HCT116 (cell line): ENCODE measurements at regions not wholly inside any gene's neighbourhood (a gene's known extent, or its start where the extent isn't known, plus 50 kb on each side); places are given as distances from the start of the nearest gene placed in this dataset.

Experiments used
- ATAC-seq: fragments of 200-7000 bp; cut with Tn5 transposase; 2 replicates; pipeline ENCODE4 v1.9.1; 2020; ENCODE audit warnings: mild to moderate bottlenecking, moderate library complexity
- BruUV-seq: library from RNA; stranded (reverse); fragments of 400-500 nt; replicated peaks from 2 replicates; lab custom pipeline; 2021; lab: Mats Ljungman, UMichigan
- CTCF ChIA-PET: fragments of 300-600 bp; sonication (Branson Sonifier 250); formaldehyde crosslinking; loops from one replicate; lab custom pipeline; 2021; ENCODE audit warnings: antibody characterized with exemption; lab: Charles Lee
- POLR2A ChIA-PET: fragments of 300-600, 350-600 bp; sonication (Branson Sonifier 250); formaldehyde crosslinking; loops from one replicate; lab custom pipeline; 2021; ENCODE audit warnings: antibody characterized with exemption; lab: Charles Lee
- RAD21 ChIA-PET, 2 experiments: fragments of 300-600 bp; sonication (Branson Sonifier 250); formaldehyde crosslinking; loops; one replicate each; lab custom pipeline; 2023; ENCODE audit warnings: low total read pairs in 2 of 2; ENCODE audit not compliant: uncharacterized antibody in 2 of 2, unreplicated experiment in 2 of 2, low non-redundant PET in 1 of 2; lab: Charles Lee
- DNase-seq: peaks from one replicate; pipeline ENCODE4 v3.0.0-alpha.2; 2010; ENCODE audit warnings: low read depth, low spot score
- H2AFZ ChIP-seq: fragments of 200-600 bp; shearing (Covaris generic), sonication (generic); 2 replicates; pipeline ENCODE4 v1.6.1; 2017; ENCODE audit warnings: low read depth, mixed run types, mixed read lengths, antibody characterized with exemption, low read length; ENCODE audit not compliant: poor library complexity, severe bottlenecking
- H3K27ac ChIP-seq: 2 replicates; pipeline ENCODE4 v1.5.1; 2012; ENCODE audit warnings: low read depth, low read length
- H3K27me3 ChIP-seq: fragments of 200-600 bp; sonication (generic); 2 replicates; pipeline ENCODE4 v1.6.1; 2016; ENCODE audit warnings: mixed run types, low read length, mixed read lengths; ENCODE audit not compliant: insufficient read depth
- H3K36me3 ChIP-seq, 2 experiments: fragments of 200-500 bp in 1 of 2; fragments of 200-600 bp in 1 of 2; sonication (Bioruptor generic) in 1 of 2; sonication (generic) in 1 of 2; 2 replicates each; pipeline versions ENCODE4 v1.5.1 to v1.6.1; 2014 to 2016; ENCODE audit warnings: low read length in 2 of 2, inconsistent platforms in 1 of 2, mixed read lengths in 1 of 2, mixed run types in 1 of 2; ENCODE audit not compliant: insufficient read depth in 2 of 2, control insufficient read depth in 1 of 2
- H3K4me1 ChIP-seq, 2 experiments: fragments of 200-600 bp in 1 of 2; sonication (generic) in 1 of 2; 2 replicates each; pipeline versions ENCODE4 v1.5.1 to v1.6.1; 2012 to 2017; ENCODE audit warnings: low read length in 2 of 2, inconsistent platforms in 1 of 2, mild to moderate bottlenecking in 1 of 2, mixed read lengths in 1 of 2, mixed run types in 1 of 2, moderate library complexity in 1 of 2; ENCODE audit not compliant: insufficient read depth in 2 of 2, control insufficient read depth in 1 of 2
- H3K4me2 ChIP-seq: fragments of 200-600 bp; sonication (generic); 2 replicates; pipeline ENCODE4 v1.6.1; 2017; ENCODE audit warnings: mixed run types, low read length, mixed read lengths
- H3K4me3 ChIP-seq, 2 experiments: fragments of 200-600 bp in 1 of 2; sonication (generic) in 1 of 2; replicated peaks in 1 of 2; 2 replicates each; pipeline ENCODE4 v1.5.1; 2011 to 2016; ENCODE audit warnings: low read length in 2 of 2, control low read depth in 1 of 2, low read depth in 1 of 2, mild to moderate bottlenecking in 1 of 2, mixed read lengths in 1 of 2, mixed run types in 1 of 2
- H3K79me2 ChIP-seq: fragments of 200-600 bp; sonication (generic); 2 replicates; pipeline ENCODE4 v1.6.1; 2017; ENCODE audit warnings: mild to moderate bottlenecking, mixed run types, low read length, moderate library complexity, mixed read lengths; ENCODE audit not compliant: insufficient read depth
- H3K9ac ChIP-seq: fragments of 200-600 bp; sonication (generic); 2 replicates; pipeline ENCODE4 v1.6.1; 2016; ENCODE audit warnings: low read length, mixed read lengths
- H3K9me2 ChIP-seq: fragments of 200-600 bp; sonication (generic), shearing (Covaris generic); 2 replicates; pipeline ENCODE4 v1.6.1; 2017; ENCODE audit warnings: mixed run types, mild to moderate bottlenecking, moderate library complexity; ENCODE audit not compliant: insufficient read depth
- H3K9me3 ChIP-seq, 2 experiments: fragments of 200-500 bp in 1 of 2; fragments of 200-600 bp in 1 of 2; sonication (Bioruptor generic) in 1 of 2; sonication (generic) in 1 of 2; 2 replicates each; pipeline ENCODE4 v1.6.1; 2014 to 2017; ENCODE audit warnings: low read length in 2 of 2, mixed read lengths in 2 of 2, inconsistent platforms in 1 of 2, low read depth in 1 of 2, mild to moderate bottlenecking in 1 of 2, mixed run types in 1 of 2, moderate library complexity in 1 of 2; ENCODE audit not compliant: control insufficient read depth in 1 of 2, insufficient read depth in 1 of 2
- H4K20me1 ChIP-seq: fragments of 200-600 bp; sonication (generic), shearing (Covaris generic); 2 replicates; pipeline ENCODE4 v1.6.1; 2017; ENCODE audit warnings: mixed run types, mild to moderate bottlenecking, moderate library complexity; ENCODE audit not compliant: insufficient read depth
- EGR1 ChIP-seq: IDR thresholded peaks from 2 replicates; pipeline ENCODE4 v1.6.1; 2012; ENCODE audit warnings: low read depth
- EZH2 ChIP-seq: fragments of 200-600 bp; sonication (generic); IDR thresholded peaks from 2 replicates; pipeline ENCODE4 v1.6.1; 2017; ENCODE audit warnings: antibody characterized with exemption, mixed run types
- FOSL1 ChIP-seq: IDR thresholded peaks from 2 replicates; pipeline ENCODE4 v1.6.1; 2012; ENCODE audit warnings: low read depth
- POLR2A ChIP-seq: IDR thresholded peaks from 2 replicates; pipeline ENCODE4 v1.7.0; 2011; ENCODE audit warnings: borderline replicate concordance; ENCODE audit not compliant: insufficient read depth, insufficient read length; ENCODE audit errors: extremely low read depth
- RAD21 ChIP-seq: IDR thresholded peaks from 2 replicates; pipeline ENCODE4 v1.6.1; 2012; ENCODE audit warnings: low read depth, mild to moderate bottlenecking
- SRF ChIP-seq: IDR thresholded peaks from 2 replicates; pipeline ENCODE4 v1.6.1; 2012; ENCODE audit warnings: low read depth
- TCF7L2 ChIP-seq: IDR thresholded peaks from 2 replicates; pipeline ENCODE4 v1.7.0; 2011; ENCODE audit warnings: borderline replicate concordance, inconsistent platforms; ENCODE audit not compliant: insufficient read depth, insufficient read length; ENCODE audit errors: extremely low read depth
- intact Hi-C: fragments of 100-400 bp; cut with micrococcal nuclease; formaldehyde crosslinking; loops from 2 replicates; pipeline ENCODE4 v1.10.0; 2022
- TF ChIP-seq, protein P1 (sequence below): IDR thresholded peaks from 2 replicates; pipeline ENCODE4 v1.6.1; 2012
- TF ChIP-seq, protein P2 (sequence below): IDR thresholded peaks from 2 replicates; pipeline ENCODE4 v1.6.1; 2011; ENCODE audit warnings: mild to moderate bottlenecking, low read length, moderate library complexity; ENCODE audit not compliant: insufficient replicate concordance; ENCODE audit errors: extremely low read depth
- TF ChIP-seq, protein P3 (sequence below): IDR thresholded peaks from 2 replicates; pipeline ENCODE4 v1.6.1; 2012; ENCODE audit warnings: low read depth
- TF ChIP-seq, protein P4 (sequence below), 3 experiments: fragments of 200-600 bp in 1 of 3; sonication (generic) in 1 of 3; IDR thresholded peaks in 2 of 3; conservative IDR thresholded peaks in 1 of 3; 2 replicates each; pipeline ENCODE4 v1.5.1; 2012 to 2017; ENCODE audit warnings: low read depth in 2 of 3, low read length in 2 of 3, antibody characterized with exemption in 1 of 3, borderline replicate concordance in 1 of 3, control low read depth in 1 of 3, mild to moderate bottlenecking in 1 of 3, mixed read lengths in 1 of 3, mixed run types in 1 of 3, moderate library complexity in 1 of 3; ENCODE audit not compliant: insufficient read depth in 1 of 3

DNA sequence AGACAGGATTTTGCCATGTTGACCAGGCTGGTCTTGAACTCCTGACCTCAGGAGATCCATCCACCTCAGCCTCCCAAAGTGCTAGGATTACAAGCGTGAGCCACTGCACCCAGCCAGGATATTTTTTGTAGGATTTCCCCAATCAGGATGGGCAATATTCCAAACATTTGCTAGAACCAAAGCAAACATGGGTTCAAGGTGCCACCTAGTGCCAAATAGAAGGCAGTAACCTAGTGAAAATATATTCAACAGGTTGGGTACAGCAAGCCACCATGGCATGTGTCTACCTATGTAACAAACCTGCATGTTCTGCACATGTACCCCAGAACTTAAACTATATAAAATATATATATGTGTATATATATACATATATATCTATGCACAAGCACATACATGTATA, 185.9 kb upstream of the CADM2 start:
- peaks cover 4 to 9% of the 10 kb centered on the region in 2 experiments; a peak in 3 of 4 replicates for H3K9me3 ChIP-seq
- no peaks in the 10 kb centered on the region for H4K20me1 ChIP-seq
- DNase-seq = no peak
- ChIA-PET RAD21 (no interaction called here), POLR2A (no interaction called here), CTCF (no interaction called here)
- H3K4me3 ChIP-seq = no peak overlapping the region
- H3K27ac ChIP-seq = no peak overlapping the region
- H3K9me2 ChIP-seq = no peaks in the 10 kb centered on the region
- BruUV-seq = no TSS peak
- TF ChIP-seq, protein P1, sequence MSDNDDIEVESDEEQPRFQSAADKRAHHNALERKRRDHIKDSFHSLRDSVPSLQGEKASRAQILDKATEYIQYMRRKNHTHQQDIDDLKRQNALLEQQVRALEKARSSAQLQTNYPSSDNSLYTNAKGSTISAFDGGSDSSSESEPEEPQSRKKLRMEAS = no peak
- no peak for TF ChIP-seq TCF7L2
- TF ChIP-seq FOSL1 = no peak
- TF ChIP-seq, protein P2, sequence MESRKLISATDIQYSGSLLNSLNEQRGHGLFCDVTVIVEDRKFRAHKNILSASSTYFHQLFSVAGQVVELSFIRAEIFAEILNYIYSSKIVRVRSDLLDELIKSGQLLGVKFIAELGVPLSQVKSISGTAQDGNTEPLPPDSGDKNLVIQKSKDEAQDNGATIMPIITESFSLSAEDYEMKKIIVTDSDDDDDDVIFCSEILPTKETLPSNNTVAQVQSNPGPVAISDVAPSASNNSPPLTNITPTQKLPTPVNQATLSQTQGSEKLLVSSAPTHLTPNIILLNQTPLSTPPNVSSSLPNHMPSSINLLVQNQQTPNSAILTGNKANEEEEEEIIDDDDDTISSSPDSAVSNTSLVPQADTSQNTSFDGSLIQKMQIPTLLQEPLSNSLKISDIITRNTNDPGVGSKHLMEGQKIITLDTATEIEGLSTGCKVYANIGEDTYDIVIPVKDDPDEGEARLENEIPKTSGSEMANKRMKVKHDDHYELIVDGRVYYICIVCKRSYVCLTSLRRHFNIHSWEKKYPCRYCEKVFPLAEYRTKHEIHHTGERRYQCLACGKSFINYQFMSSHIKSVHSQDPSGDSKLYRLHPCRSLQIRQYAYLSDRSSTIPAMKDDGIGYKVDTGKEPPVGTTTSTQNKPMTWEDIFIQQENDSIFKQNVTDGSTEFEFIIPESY = no peak
- TF ChIP-seq SRF = no peak
- no peaks in the 10 kb centered on the region for H3K4me1 ChIP-seq
- no peak overlapping the region for H2AFZ ChIP-seq
- no peak for ATAC-seq
- no peaks in the 10 kb centered on the region for H3K27me3 ChIP-seq
- no peak overlapping the region for H3K4me2 ChIP-seq
- intact Hi-C loops = no loop called here
- H3K36me3 ChIP-seq = no peaks in the 10 kb centered on the region
- no peaks in the 10 kb centered on the region for H3K79me2 ChIP-seq
- no peak overlapping the region for H3K9ac ChIP-seq

DNA sequence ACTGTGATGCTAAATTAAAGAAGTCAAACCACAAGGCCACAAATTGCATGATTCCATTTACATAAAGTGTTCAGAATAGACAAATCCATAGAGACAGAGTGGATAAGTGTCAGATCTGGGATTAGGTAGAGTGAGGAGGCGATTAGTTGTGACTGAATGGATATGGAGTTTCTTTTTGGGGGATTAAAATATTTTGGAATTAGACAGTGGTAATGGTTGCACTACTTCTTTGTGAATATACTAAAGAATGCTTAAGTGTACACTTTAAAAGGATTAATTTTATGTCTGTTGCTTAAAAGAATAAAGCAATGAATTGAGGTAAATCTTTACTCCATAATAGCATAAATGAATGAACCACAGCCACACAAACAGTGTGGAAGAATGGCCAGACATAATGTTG, 175.5 kb upstream of the CADM2 start:
- H3K27me3 ChIP-seq = no peaks in the 10 kb centered on the region
- RAD21 ChIA-PET = no interaction called here
- no TSS peak for BruUV-seq
- TF ChIP-seq, protein P3, sequence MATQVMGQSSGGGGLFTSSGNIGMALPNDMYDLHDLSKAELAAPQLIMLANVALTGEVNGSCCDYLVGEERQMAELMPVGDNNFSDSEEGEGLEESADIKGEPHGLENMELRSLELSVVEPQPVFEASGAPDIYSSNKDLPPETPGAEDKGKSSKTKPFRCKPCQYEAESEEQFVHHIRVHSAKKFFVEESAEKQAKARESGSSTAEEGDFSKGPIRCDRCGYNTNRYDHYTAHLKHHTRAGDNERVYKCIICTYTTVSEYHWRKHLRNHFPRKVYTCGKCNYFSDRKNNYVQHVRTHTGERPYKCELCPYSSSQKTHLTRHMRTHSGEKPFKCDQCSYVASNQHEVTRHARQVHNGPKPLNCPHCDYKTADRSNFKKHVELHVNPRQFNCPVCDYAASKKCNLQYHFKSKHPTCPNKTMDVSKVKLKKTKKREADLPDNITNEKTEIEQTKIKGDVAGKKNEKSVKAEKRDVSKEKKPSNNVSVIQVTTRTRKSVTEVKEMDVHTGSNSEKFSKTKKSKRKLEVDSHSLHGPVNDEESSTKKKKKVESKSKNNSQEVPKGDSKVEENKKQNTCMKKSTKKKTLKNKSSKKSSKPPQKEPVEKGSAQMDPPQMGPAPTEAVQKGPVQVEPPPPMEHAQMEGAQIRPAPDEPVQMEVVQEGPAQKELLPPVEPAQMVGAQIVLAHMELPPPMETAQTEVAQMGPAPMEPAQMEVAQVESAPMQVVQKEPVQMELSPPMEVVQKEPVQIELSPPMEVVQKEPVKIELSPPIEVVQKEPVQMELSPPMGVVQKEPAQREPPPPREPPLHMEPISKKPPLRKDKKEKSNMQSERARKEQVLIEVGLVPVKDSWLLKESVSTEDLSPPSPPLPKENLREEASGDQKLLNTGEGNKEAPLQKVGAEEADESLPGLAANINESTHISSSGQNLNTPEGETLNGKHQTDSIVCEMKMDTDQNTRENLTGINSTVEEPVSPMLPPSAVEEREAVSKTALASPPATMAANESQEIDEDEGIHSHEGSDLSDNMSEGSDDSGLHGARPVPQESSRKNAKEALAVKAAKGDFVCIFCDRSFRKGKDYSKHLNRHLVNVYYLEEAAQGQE = no peak
- TF ChIP-seq POLR2A = no peak
- no peak for TF ChIP-seq RAD21
- TF ChIP-seq, protein P4, sequence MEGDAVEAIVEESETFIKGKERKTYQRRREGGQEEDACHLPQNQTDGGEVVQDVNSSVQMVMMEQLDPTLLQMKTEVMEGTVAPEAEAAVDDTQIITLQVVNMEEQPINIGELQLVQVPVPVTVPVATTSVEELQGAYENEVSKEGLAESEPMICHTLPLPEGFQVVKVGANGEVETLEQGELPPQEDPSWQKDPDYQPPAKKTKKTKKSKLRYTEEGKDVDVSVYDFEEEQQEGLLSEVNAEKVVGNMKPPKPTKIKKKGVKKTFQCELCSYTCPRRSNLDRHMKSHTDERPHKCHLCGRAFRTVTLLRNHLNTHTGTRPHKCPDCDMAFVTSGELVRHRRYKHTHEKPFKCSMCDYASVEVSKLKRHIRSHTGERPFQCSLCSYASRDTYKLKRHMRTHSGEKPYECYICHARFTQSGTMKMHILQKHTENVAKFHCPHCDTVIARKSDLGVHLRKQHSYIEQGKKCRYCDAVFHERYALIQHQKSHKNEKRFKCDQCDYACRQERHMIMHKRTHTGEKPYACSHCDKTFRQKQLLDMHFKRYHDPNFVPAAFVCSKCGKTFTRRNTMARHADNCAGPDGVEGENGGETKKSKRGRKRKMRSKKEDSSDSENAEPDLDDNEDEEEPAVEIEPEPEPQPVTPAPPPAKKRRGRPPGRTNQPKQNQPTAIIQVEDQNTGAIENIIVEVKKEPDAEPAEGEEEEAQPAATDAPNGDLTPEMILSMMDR (IDR thresholded peaks at IDR 0.05 in 2 of 3, conservative IDR thresholded peaks at IDR 0.05 in 1 of 3; ENCODE audit: borderline replicate concordance in 1 of 3, insufficient read depth in 1 of 3, low read depth in 2 of 3, low read length in 2 of 3) = no peak
- no peak for TF ChIP-seq EZH2
- no peak for TF ChIP-seq EGR1

More for the DNA sequence above, 175.5 kb upstream of the CADM2 start:
- Histone ChIP-seq H3K9me3 (peaks cover 0 to 17% of the 10 kb centered on the region in 2 experiments; a peak in 3 of 4 replicates), H3K36me3 (no peaks in the 10 kb centered on the region), H3K9me2 (no peaks in the 10 kb centered on the region), H3K9ac (no peak overlapping the region), H2AFZ (no peak overlapping the region), H3K27ac (no peak overlapping the region), H3K4me3 (no peak overlapping the region), H4K20me1 (no peaks in the 10 kb centered on the region), H3K4me1 (no peaks in the 10 kb centered on the region), H3K79me2 (no peaks in the 10 kb centered on the region), H3K4me2 (no peak overlapping the region)
- POLR2A ChIA-PET = no interaction called here
- no peak for ATAC-seq
- DNase-seq = no peak
- CTCF ChIA-PET = no interaction called here
- intact Hi-C loops = no loop called here
